MCF 10A (cell line): ENCODE measurements at regions not wholly inside any gene's neighbourhood (a gene's known extent, or its start where the extent isn't known, plus 50 kb on each side); places are given as distances from the start of the nearest gene placed in this dataset.

ENCODE experiments used
- BruUV-seq: library from RNA; stranded (reverse); fragments of 400-500 nt; replicated peaks from 2 replicates; lab custom pipeline; 2021; lab: Mats Ljungman, UMichigan
- CTCF ChIA-PET: fragments of 300-600 bp; sonication (Branson Sonifier 250); formaldehyde crosslinking; extraction: SDS; loops from one replicate; lab custom pipeline; 2021; ENCODE audit warnings: antibody characterized with exemption, inconsistent platforms; lab: Yijun Ruan, JAX
- POLR2A ChIA-PET: fragments of 300-600, 350-650 bp; sonication (Branson Sonifier 250); formaldehyde crosslinking; extraction: SDS; loops from one replicate; lab custom pipeline; 2020; ENCODE audit warnings: antibody characterized with exemption, inconsistent platforms; lab: Yijun Ruan, JAX
- DNase-seq: peaks from one replicate; pipeline ENCODE4 v3.0.0-alpha.2; 2018; ENCODE audit not compliant: unreplicated experiment
- H3K27ac Mint-ChIP-seq: one replicate; pipeline ENCODE4 v1.8.0; 2022; ENCODE audit warnings: mild to moderate bottlenecking, low read depth, mixed read lengths; ENCODE audit not compliant: unreplicated experiment
- H3K27me3 Mint-ChIP-seq: one replicate; pipeline ENCODE4 v1.8.0; 2022; ENCODE audit warnings: mixed read lengths; ENCODE audit not compliant: insufficient read depth, unreplicated experiment
- H3K36me3 Mint-ChIP-seq: one replicate; pipeline ENCODE4 v1.8.0; 2022; ENCODE audit warnings: mild to moderate bottlenecking, moderate library complexity, mixed read lengths; ENCODE audit not compliant: insufficient read depth, unreplicated experiment
- H3K4me1 Mint-ChIP-seq: one replicate; pipeline ENCODE4 v1.8.0; 2022; ENCODE audit warnings: mixed read lengths; ENCODE audit not compliant: insufficient read depth, unreplicated experiment
- H3K4me3 Mint-ChIP-seq: one replicate; pipeline ENCODE4 v1.8.0; 2022; ENCODE audit warnings: mild to moderate bottlenecking, moderate library complexity, mixed read lengths; ENCODE audit not compliant: unreplicated experiment
- H3K9me3 Mint-ChIP-seq: one replicate; pipeline ENCODE4 v1.8.0; 2022; ENCODE audit warnings: mixed read lengths; ENCODE audit not compliant: unreplicated experiment
- intact Hi-C: fragments of 100-400 bp; cut with micrococcal nuclease; formaldehyde crosslinking; loops from 2 replicates; pipeline ENCODE4 v1.14.1; 2022
- TF ChIP-seq, protein P1 (sequence below): fragments of 200-600 bp; IDR thresholded peaks from one replicate; pipeline ENCODE4 v1.8.0; 2022; ENCODE audit warnings: antibody characterized with exemption, mild to moderate bottlenecking; ENCODE audit not compliant: unreplicated experiment

DNA sequence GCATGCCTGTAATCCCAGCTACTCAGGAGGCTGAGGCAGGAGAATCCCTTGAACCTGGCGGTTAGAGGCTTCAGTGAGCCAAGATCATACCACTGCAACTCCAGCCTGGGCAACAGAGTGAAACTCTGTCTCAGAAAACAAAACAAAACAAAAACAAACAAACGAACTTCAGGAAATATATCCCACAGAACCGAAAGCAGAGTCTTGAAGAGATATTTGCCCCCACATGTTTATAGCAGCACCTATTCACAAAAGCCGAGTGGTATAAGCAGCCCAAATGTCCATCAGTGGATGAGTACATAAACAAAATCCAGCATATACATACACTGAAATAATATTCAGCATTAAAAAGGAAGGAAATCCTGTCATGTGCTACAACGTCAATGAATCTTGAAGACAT, 57.6 kb upstream of the GRIN3A start:
- ChIA-PET POLR2A (interaction anchor here (0.5 kb wide), 1 partner anchor 260 kb away, joined by 5 read pairs; no protein-coding TSS in a partner anchor), CTCF (no interaction called here)
- H3K36me3 Mint-ChIP-seq = no peaks in the 10 kb centered on the region
- no peaks in the 10 kb centered on the region for H3K4me1 Mint-ChIP-seq
- H3K27me3 Mint-ChIP-seq = peaks cover 32% of the 10 kb centered on the region
- DNase-seq = no peak
- H3K27ac Mint-ChIP-seq = no peak overlapping the region
- TF ChIP-seq, protein P1, sequence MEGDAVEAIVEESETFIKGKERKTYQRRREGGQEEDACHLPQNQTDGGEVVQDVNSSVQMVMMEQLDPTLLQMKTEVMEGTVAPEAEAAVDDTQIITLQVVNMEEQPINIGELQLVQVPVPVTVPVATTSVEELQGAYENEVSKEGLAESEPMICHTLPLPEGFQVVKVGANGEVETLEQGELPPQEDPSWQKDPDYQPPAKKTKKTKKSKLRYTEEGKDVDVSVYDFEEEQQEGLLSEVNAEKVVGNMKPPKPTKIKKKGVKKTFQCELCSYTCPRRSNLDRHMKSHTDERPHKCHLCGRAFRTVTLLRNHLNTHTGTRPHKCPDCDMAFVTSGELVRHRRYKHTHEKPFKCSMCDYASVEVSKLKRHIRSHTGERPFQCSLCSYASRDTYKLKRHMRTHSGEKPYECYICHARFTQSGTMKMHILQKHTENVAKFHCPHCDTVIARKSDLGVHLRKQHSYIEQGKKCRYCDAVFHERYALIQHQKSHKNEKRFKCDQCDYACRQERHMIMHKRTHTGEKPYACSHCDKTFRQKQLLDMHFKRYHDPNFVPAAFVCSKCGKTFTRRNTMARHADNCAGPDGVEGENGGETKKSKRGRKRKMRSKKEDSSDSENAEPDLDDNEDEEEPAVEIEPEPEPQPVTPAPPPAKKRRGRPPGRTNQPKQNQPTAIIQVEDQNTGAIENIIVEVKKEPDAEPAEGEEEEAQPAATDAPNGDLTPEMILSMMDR = no peak
- intact Hi-C loops = no loop called here
- no peak overlapping the region for H3K4me3 Mint-ChIP-seq
- H3K9me3 Mint-ChIP-seq = no peaks in the 10 kb centered on the region
- no TSS peak for BruUV-seq

DNA sequence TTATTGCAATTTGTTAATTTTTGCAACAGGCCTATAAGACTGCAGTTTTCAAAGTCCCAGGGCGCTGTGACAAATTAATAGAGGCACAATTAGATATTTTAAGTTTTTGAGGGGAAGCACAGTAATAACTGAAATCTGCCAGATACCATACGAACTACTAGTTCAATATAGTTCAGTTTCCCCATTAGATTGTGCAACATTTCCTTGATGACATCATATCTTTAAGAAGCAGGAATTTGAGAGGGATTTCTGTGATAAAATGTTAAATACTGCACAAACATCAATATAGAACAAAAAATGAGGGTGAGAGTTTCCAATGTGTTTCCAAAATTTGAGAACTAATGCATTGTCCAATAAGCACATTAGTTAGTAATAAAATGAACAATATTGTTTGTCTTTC, 56.7 kb upstream of the GRIN3A start:
- intact Hi-C loops = no loop called here
- ChIA-PET POLR2A (no interaction called here), CTCF (no interaction called here)
- DNase-seq = no peak
- H3K4me3 Mint-ChIP-seq = no peak overlapping the region
- no peaks in the 10 kb centered on the region for H3K9me3 Mint-ChIP-seq
- H3K4me1 Mint-ChIP-seq = no peaks in the 10 kb centered on the region
- H3K36me3 Mint-ChIP-seq = no peaks in the 10 kb centered on the region
- no TSS peak for BruUV-seq
- TF ChIP-seq, protein P1 = no peak
- H3K27ac Mint-ChIP-seq = no peak overlapping the region
- peaks cover 32% of the 10 kb centered on the region for H3K27me3 Mint-ChIP-seq

DNA sequence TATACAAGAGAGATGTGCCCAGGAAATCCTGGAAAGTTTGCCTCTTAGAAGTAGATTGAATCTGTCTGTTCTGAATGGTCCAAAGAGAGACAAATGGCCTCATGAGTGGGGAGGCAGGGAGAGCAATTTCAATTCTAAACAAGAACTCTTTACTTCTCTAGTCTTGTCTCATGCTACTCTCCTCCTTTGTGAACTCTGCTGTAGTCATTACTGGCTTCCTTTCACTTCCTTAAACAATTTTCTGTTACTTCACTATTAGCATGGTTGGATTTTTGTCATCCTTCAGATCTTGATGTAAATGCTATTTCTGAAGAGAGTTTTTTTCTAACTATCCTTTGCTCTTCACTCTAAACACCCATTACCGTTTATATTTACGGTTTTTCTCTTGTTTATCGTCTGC, 54.0 kb upstream of the GRIN3A start:
- BruUV-seq = no TSS peak
- H3K9me3 Mint-ChIP-seq = no peaks in the 10 kb centered on the region
- no peaks in the 10 kb centered on the region for H3K36me3 Mint-ChIP-seq
- TF ChIP-seq, protein P1 = no peak
- ChIA-PET CTCF (interaction anchor here (0.5 to 1.5 kb wide), 15 partner anchors 10 to 1952 kb away, joined by 3 to 7 read pairs (median 3); no protein-coding TSS in a partner anchor), POLR2A (no interaction called here)
- no peak for DNase-seq
- H3K4me3 Mint-ChIP-seq = no peak overlapping the region
- intact Hi-C loops = loop anchor here (5.0 kb wide), 2 partner anchors 180 to 190 kb away; no protein-coding TSS in a partner anchor
- H3K27ac Mint-ChIP-seq = no peak overlapping the region
- H3K27me3 Mint-ChIP-seq = peaks cover 27% of the 10 kb centered on the region
- H3K4me1 Mint-ChIP-seq = no peaks in the 10 kb centered on the region

DNA sequence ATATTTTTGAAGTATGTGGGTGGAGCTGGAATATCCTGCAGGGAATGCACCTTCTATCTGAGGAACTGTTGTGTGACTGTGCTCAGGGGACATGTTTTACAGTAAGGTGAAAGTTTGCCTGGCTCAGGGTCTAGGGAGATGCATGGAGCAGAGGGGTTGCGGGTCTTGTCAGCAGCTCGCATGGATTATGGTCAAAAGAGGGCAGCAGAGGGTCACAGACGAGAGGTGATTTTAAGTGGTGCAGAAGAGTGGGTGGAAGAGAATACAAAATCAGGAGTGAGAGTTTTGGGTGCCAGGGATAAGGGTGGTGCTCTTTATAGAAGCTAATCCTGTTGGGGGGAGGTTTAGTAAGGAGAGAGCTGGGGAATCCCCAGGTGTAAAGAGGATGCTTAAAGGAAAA, 53.5 kb upstream of the GRIN3A start:
- POLR2A ChIA-PET = no interaction called here
- Mint-ChIP-seq H3K27me3 (peaks cover 23% of the 10 kb centered on the region), H3K4me3 (no peak overlapping the region), H3K4me1 (no peaks in the 10 kb centered on the region), H3K36me3 (no peaks in the 10 kb centered on the region), H3K27ac (no peak overlapping the region), H3K9me3 (no peaks in the 10 kb centered on the region)
- DNase-seq = peak; percentile 64
- intact Hi-C loops = loop anchor here (5.0 kb wide), 2 partner anchors 180 to 190 kb away; no protein-coding TSS in a partner anchor
- BruUV-seq = no TSS peak
- CTCF ChIA-PET = interaction anchor here (0.5 to 1.5 kb wide), 30 partner anchors 11 to 1953 kb away, joined by 3 to 7 read pairs (median 3); no protein-coding TSS in a partner anchor
- TF ChIP-seq, protein P1 = peak; percentile 64
